Peyer's patch (tissue), 4 donors: ENCODE measurements at regions not wholly inside any gene's neighbourhood (a gene's known extent, or its start where the extent isn't known, plus 50 kb on each side); places are given as distances from the start of the nearest gene placed in this dataset.

Experiments used
- DNase-seq, 3 donors: peaks; one replicate each; pipeline ENCODE4 v3.0.0-alpha.2; 2017 to 2019
- H3K27ac ChIP-seq, 4 donors: fragments of 200-600 bp; sonication (generic); one replicate each; pipeline ENCODE4 v1.5.1; 2016 to 2019
- H3K27me3 ChIP-seq, 2 donors: fragments of 200-600 bp; sonication (generic); one replicate each; pipeline ENCODE4 v1.5.1; 2019
- H3K36me3 ChIP-seq, 3 donors: fragments of 200-600 bp; sonication (generic); one replicate each; pipeline ENCODE4 v1.5.1; 2016 to 2019
- H3K4me1 ChIP-seq, 4 donors: fragments of 200-600 bp; sonication (generic); one replicate each; pipeline ENCODE4 v1.5.1; 2016 to 2019
- H3K4me3 ChIP-seq, 4 donors: fragments of 200-600 bp; sonication (generic); 1 replicate in 3 of 4; 2 replicates in 1 of 4; pipeline ENCODE4 v1.5.1; 2016 to 2019; ENCODE audit warnings: mild to moderate bottlenecking in 1 of 4
- H3K9me3 ChIP-seq, 4 donors: fragments of 200-600 bp; sonication (generic); one replicate each; pipeline ENCODE4 v1.5.1; 2016 to 2019; ENCODE audit warnings: mild to moderate bottlenecking in 1 of 4
- CTCF ChIP-seq, 6 experiments: fragments of 450-650 bp in 4 of 6; fragments of 200-600 bp in 2 of 6; sonication (generic) in 1 of 6; IDR thresholded peaks; one replicate each; pipeline ENCODE4 v1.5.1; 2017 to 2019; ENCODE audit warnings: antibody characterized with exemption in 6 of 6, mild to moderate bottlenecking in 3 of 6, moderate library complexity in 1 of 6
- POLR2A ChIP-seq, 2 donors: fragments of 450-650 bp; IDR thresholded peaks; one replicate each; pipeline ENCODE4 v1.5.1; 2017; ENCODE audit warnings: antibody characterized with exemption in 2 of 2, mild to moderate bottlenecking in 2 of 2, moderate library complexity in 2 of 2

DNA sequence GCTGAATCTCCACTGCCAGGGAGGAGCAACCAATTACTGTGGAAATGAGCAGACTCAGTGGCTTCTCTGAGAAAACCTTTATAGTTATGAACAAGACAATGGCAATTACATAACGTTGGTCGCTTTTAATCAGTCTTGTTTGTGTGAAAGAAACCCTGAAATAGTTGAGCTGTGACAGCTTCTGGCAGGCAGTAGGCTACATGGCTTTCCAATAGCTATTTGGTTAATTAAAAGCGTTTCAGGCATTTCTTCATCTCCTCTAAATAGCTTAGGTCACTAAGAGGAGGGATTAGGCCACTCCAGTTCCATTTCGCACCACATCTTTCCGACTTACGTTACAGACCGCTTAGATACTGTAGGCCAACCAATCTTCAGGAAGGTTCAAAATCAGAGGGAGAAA is 794.4 kb upstream of the ID2 start:
- TF ChIP-seq POLR2A (IDR thresholded peaks at IDR 0.05) (no peak), CTCF (IDR thresholded peaks at IDR 0.05) (no peak)
- H3K4me3 ChIP-seq: no peak overlapping the region
- DNase-seq: no peak

GRCh38 chr2:7888876-7889275 is 793.0 kb upstream of the ID2 start:
- no peaks in the 10 kb centered on the region for H3K9me3 ChIP-seq
- no peaks in the 10 kb centered on the region for H3K36me3 ChIP-seq
- H3K4me1 ChIP-seq: no peaks in the 10 kb centered on the region
- H3K27me3 ChIP-seq: no peaks in the 10 kb centered on the region
- TF ChIP-seq CTCF (IDR thresholded peaks at IDR 0.05): no peak
- TF ChIP-seq POLR2A (IDR thresholded peaks at IDR 0.05): no peak
- no peak for DNase-seq
- H3K27ac ChIP-seq: no peak overlapping the region
- H3K4me3 ChIP-seq: no peak overlapping the region

More for the DNA sequence above, 794.4 kb upstream of the ID2 start:
- Histone ChIP-seq H3K27ac (no peak overlapping the region), H3K36me3 (no peaks in the 10 kb centered on the region), H3K9me3 (no peaks in the 10 kb centered on the region), H3K27me3 (no peaks in the 10 kb centered on the region), H3K4me1 (no peaks in the 10 kb centered on the region)

GRCh38 chr2:7891312-7891711 is 790.5 kb upstream of the ID2 start:
- no peak overlapping the region for H3K4me3 ChIP-seq
- no peak overlapping the region for H3K27ac ChIP-seq
- no peaks in the 10 kb centered on the region for H3K9me3 ChIP-seq
- DNase-seq: no peak
- no peaks in the 10 kb centered on the region for H3K36me3 ChIP-seq
- TF ChIP-seq POLR2A (IDR thresholded peaks at IDR 0.05) (no peak), CTCF (IDR thresholded peaks at IDR 0.05) (no peak)
- H3K27me3 ChIP-seq: no peaks in the 10 kb centered on the region
- H3K4me1 ChIP-seq: no peaks in the 10 kb centered on the region

DNA sequence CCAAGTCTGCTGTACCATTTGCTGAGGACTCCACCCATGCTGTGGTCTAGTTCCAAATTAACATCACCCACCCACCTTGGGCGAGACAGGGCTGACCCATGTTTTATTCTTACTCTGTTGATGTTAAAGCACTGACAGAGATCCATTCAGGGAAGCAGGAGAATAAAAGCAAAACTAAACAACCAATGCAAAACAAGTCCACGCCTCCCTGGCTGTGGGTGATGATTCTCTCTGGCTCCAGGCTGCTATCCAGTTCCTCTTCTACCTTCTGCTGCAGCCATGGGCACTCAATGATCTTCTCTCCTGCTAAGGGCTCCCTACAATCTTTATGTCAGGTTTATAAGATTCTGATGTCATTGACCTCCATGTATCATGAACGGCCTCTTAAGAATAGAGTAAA is 786.6 kb upstream of the ID2 start:
- Histone ChIP-seq H3K36me3 (no peaks in the 10 kb centered on the region), H3K27me3 (no peaks in the 10 kb centered on the region), H3K9me3 (no peaks in the 10 kb centered on the region), H3K4me3 (no peak overlapping the region), H3K4me1 (no peaks in the 10 kb centered on the region), H3K27ac (no peak overlapping the region)
- TF ChIP-seq POLR2A (IDR thresholded peaks at IDR 0.05) (no peak), CTCF (IDR thresholded peaks at IDR 0.05) (no peak)
- DNase-seq: no peak

DNA sequence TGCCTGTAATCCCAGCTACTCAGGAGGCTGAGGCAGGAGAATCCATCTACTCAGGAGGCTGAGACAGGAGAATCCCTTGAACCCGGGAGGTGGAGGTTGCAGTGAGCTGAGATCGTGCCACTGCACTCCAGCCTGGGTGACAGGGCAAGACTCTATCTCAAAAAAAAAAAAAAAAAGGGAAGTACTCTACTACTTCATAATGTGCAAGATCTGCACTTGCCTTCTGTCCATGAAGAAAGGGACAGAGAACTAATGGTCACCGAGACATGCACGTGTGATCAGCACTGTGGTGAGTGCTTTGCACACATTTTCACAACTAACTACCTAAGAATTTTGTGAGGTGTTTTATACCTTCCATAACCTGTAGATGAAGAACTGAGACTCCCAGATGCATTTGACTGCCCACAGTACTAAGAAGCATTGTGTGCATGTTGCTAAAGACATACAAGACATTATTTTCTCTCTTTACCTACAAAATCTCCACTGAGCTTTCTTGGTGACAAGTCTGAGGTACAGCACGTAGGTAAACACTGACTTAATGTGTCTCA is 784.8 kb upstream of the ID2 start:
- no peaks in the 10 kb centered on the region for H3K9me3 ChIP-seq
- H3K27me3 ChIP-seq: no peaks in the 10 kb centered on the region
- no peaks in the 10 kb centered on the region for H3K4me1 ChIP-seq
- H3K36me3 ChIP-seq: no peaks in the 10 kb centered on the region
- H3K4me3 ChIP-seq: no peak overlapping the region
- no peak overlapping the region for H3K27ac ChIP-seq
- TF ChIP-seq POLR2A (IDR thresholded peaks at IDR 0.05) (no peak), CTCF (IDR thresholded peaks at IDR 0.05) (no peak)
- no peak for DNase-seq

GRCh38 chr2:7899241-7899640 is 782.6 kb upstream of the ID2 start:
- Histone ChIP-seq H3K4me3 (no peak overlapping the region), H3K27ac (no peak overlapping the region), H3K36me3 (no peaks in the 10 kb centered on the region), H3K27me3 (no peaks in the 10 kb centered on the region), H3K4me1 (no peaks in the 10 kb centered on the region), H3K9me3 (no peaks in the 10 kb centered on the region)
- DNase-seq: no peak
- TF ChIP-seq POLR2A (IDR thresholded peaks at IDR 0.05) (no peak), CTCF (IDR thresholded peaks at IDR 0.05) (no peak)
